HG02973 (cell line): ENCODE measurements at regions not wholly inside any gene's neighbourhood (a gene's known extent, or its start where the extent isn't known, plus 50 kb on each side); places are given as distances from the start of the nearest gene placed in this dataset.
"Not testable (repeated sequence)": the region's sequence is repeated elsewhere in the genome, so short reads cannot be mapped to it uniquely, and the experiment has no call there.

Source experiments
- ATAC-seq: cut with Tn5 transposase; IDR thresholded peaks from one replicate; pipeline ENCODE4 v1.9.1; 2021; ENCODE audit warnings: moderate library complexity; ENCODE audit not compliant: unreplicated experiment

- no peak for ATAC-seq
Observed at GRCh38 chr6:21708320-21708580, 114.7 kb downstream of the SOX4 start.

DNA sequence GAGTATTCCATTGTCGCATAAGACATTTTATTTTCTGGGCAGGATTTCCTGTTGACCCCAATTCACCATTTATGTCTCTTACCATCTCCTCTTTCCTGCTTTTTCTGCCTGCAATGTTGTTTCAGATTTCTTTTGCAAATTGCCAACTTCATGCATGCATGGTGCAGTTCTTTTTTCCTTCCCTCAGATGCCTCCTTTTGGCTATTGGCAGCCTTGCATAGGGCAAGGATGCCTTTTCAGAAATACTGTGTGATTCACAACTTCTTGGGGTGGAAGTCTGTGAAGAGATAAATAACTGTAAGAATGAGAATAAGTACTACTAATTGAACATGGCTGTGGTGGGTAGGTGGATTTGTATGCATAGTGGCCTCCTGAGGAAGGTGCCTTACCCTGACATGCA, 116.7 kb downstream of the SOX4 start:
- ATAC-seq: no peak

DNA sequence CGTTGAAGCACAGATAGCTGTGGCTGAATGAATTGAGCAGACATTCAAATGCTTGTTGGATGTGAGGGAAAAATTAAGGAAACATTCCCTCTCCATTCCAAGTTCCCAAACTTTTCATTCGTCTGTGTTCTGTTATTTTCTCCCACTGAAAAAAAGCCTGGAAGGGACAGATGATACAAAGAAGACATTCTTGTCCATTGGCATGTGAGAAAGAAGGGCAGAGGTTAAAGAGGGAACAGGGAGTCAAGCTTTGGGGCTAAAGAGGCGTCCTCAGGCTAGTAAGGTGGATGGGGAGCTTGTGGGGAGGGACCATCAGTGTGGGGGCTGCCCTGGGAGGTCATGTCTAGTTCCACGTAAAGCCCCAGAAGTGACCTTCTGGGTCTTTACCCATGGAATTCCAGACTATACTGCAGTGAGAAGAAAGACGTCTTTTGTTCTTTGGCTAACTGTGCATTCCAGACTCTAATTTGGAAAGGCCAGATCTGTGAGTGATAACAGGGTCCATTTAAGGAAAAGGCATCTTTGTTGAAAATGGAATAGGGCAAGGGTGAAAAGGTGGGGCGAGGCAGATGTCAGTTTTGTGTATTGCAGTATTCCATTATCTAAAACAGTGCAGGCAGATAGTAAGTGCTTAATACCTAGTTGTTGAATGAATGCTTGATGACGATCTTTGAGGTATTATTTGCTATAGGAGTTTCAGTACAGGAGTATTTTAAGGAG, 117.5 kb downstream of the SOX4 start:
- no peak for ATAC-seq

DNA sequence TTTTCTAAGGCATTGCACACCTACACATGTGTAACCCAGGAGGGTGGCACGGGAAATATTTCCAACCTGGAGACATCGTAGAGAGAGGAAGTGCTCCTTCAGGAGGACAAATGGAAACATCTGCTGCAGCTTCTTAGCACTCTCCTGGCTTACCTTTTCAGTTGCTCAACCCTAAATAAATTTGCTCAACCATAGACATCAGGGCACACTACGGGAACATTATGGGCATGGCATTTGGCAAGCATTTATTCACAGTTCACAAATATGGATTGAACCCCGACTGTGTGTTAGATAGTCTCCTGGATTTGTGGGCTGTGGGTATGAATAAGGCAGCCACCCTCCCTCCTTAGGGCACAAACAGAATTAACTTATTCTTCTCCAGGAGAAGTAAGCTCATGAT, 118.7 kb downstream of the SOX4 start:
- no peak for ATAC-seq

GRCh38 chr6:21713481-21713880, 119.9 kb downstream of the SOX4 start:
- no peak for ATAC-seq

DNA sequence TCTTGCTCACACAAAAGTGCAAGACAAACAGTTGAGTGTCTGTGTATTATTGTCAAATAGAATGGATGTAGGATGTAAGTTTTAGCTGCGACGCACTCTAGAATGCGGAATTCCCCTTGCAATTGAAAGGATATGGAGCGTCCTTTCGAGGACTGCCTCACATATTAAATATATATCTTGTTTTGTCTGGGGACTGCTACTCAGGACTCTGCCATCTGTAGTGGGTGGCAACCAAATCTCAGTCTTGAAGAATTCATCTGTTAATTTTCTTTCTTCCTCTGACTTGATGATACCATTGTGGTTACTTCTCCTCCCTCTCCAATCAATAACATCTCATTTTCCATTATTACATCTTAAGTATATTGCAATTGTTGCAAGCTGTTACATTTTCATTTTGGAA, 121.6 kb downstream of the SOX4 start:
- no peak for ATAC-seq

DNA sequence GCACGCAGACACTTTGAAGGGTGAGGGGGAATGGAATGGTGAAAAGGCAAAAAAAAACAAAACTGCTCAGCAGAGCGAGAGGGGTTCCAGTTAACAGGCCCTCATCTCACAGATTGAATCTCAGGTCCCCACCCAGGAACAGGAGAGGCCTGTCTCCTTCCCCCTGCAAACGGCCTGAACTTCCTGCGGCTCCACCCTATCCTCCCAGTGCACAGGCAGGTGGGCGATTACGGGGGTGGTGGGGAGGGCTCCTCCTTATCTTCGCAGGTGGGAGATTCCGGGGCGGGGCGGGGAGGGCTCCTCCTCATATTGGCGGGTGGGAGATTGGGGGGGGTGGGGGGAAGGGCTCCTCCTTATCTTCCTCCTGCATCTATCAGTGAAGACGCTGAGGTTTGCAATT, 129.0 kb downstream of the SOX4 start:
- ATAC-seq: no peak

DNA sequence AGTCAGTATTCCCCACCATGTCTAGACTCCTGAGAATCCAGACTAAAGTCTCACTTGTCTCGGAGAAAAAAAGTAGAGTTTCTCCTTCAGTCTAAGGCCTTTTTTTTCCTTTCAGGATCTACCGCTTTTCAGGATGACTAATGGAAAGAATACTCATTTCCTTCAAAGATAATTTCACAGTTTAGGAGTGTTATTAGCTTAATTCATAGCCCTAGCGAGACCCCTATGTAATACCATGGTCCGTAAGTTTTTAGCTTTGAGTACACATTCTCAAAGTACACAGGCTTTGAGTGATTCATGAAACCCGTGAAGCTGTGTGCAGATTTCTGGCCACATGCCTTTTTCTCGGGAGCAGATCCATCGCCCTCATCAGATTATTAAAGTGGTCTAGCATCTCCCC, 133.1 kb downstream of the SOX4 start:
- no peak for ATAC-seq

- ATAC-seq: no peak
Observed at GRCh38 chr6:21728141-21728540, 134.6 kb downstream of the SOX4 start.

- no peak for ATAC-seq
Observed at GRCh38 chr6:21729431-21729830, 135.9 kb downstream of the SOX4 start.

DNA sequence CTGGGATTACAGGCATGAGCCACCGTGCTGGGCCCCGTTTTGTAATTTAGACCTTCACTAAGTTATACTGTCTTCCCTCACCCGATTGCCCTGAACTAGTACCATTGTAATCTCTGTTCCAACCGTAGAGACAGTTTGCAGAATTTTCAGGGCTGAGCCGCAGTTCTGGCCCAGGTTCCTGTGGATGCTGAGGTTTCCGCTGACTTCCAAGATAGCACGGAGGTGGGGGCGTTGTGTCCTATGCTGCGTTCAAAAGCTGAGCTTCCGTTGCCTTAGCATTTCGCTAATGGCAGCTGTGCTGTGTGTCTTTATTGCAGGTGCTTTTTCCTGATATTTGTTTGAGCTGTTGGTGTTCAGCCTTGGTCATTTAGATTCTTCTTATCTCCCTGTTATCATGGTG, 137.0 kb downstream of the SOX4 start:
- ATAC-seq: no peak

- no peak for ATAC-seq
Observed at GRCh38 chr6:21731411-21732031, 138.0 kb downstream of the SOX4 start.

- not testable (repeated sequence) for ATAC-seq
Observed at GRCh38 chr6:21732032-21732730, 138.6 kb downstream of the SOX4 start.

DNA sequence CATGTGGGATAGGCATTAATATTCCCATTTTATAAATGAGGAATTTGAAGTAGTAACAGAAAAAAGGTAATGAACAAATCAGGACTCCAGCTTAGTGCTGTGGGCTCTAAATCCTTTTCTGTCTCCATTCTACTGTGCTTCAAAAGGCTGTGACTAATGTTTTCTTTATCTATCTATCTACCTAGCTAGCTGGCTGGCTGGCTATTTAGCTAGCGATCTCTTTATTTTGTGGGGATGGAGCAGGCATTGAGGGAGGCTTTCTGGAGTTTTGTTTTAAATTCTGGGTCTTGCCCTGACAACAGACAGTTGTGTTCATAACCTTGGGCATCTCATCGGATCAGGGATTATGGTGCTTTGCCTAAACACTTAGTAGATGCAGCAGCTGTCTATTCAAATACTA, 139.2 kb downstream of the SOX4 start:
- ATAC-seq: no peak

- no peak for ATAC-seq
Observed at GRCh38 chr6:21733311-21733710, 139.8 kb downstream of the SOX4 start.

DNA sequence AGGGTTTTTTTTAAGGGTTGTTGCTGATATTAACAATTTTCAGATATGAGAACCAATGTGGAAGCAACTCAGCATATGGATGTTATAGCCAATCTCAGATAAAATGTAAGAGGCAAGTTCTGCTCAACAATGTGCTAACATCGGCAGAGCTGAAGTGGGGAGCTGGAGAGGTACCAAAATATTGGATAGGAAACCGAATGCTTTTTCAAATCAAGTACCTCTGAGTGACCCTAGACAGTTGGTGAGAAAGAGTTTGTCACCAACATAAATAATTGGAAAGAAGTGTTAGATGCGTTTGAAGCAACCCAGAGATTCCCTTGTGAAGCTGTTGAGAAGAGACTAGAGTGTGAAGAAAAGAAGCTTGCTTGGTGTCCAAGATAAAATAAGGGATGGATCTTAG, 140.7 kb downstream of the SOX4 start:
- ATAC-seq: no peak

GRCh38 chr6:21738180-21739094, 144.9 kb downstream of the SOX4 start:
- no peak for ATAC-seq

GRCh38 chr6:21739241-21739640, 145.7 kb downstream of the SOX4 start:
- no peak for ATAC-seq

DNA sequence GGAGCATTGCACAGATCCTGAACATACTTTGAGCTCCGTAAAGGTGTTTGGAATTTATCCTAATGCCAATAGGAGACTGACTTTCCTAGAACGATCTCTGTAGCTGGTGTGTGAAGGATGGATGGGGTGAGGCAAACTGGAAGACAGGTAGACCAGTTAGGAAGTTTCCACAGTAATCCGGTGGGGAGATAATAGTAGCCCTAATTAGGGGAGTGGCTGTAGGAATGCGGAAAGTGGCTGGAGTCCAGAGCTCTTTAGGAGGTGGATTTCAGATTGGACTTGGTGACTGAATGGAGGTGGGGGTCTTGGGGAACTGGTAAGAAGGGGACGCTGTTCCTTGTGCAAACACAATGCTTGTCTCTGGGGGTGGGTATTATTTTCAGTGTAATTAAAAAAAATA, 146.3 kb downstream of the SOX4 start:
- ATAC-seq: no peak

DNA sequence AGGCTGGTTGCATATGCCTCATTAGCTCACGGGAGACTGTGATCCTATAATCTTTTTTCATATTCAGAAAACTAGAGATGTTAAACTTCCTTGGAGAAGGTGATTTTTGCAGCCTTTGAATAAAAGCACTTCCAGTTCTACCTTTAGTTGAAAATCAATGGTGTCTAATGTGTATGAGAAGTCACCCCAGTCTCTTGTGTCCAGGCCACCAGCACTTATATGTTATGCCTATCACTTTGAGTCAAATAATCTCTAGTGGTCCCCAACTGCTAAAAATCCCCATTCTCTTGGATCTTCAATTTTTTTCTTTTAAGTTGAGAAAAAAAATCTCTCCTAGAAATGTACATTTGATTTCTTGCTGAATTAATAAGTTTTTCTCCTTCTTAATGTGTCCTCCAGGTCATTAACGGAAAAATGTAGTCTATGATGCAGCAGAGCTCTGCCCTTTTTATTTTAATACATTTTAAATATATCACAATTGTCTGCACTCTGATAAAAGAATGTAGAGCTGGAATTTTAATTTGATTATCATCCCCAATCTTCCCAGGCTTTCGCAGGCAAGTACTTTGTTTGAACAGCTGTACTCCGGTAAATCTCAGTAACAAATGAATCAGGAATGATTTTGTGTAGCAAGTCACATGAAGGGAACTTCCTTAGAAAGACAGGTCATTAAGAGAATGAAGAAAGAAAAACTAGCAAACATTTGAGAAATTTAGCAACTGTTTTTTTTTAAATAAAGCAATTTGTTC, 147.0 kb downstream of the SOX4 start:
- no peak for ATAC-seq
